KMS-11 (cell line): ENCODE measurements at regions not wholly inside any gene's neighbourhood (a gene's known extent, or its start where the extent isn't known, plus 50 kb on each side); places are given as distances from the start of the nearest gene placed in this dataset.

Experiments
- H2AFZ ChIP-seq: fragments of 200-600 bp; sonication (generic); 2 replicates; pipeline ENCODE4 v1.6.1; 2016; ENCODE audit warnings: antibody characterized with exemption, mixed run types, low read depth
- H3K27ac ChIP-seq: fragments of 200-600 bp; sonication (generic); 2 replicates; pipeline ENCODE4 v1.6.1; 2016; ENCODE audit warnings: mild to moderate bottlenecking, mixed run types
- H3K27me3 ChIP-seq: fragments of 200-600 bp; sonication (generic); 2 replicates; pipeline ENCODE4 v1.6.1; 2017; ENCODE audit warnings: mild to moderate bottlenecking, low read depth, mixed run types, moderate library complexity; ENCODE audit not compliant: insufficient read depth
- H3K36me3 ChIP-seq: fragments of 200-600 bp; sonication (generic); 2 replicates; pipeline ENCODE4 v1.6.1; 2017; ENCODE audit warnings: mild to moderate bottlenecking, mixed run types; ENCODE audit not compliant: insufficient read depth
- H3K4me1 ChIP-seq: fragments of 200-600 bp; sonication (generic); 2 replicates; pipeline ENCODE4 v1.6.1; 2016; ENCODE audit warnings: mild to moderate bottlenecking, low read depth, mixed run types; ENCODE audit not compliant: poor library complexity, severe bottlenecking
- H3K4me2 ChIP-seq: fragments of 200-600 bp; sonication (generic); 2 replicates; pipeline ENCODE4 v1.7.0; 2016; ENCODE audit warnings: mild to moderate bottlenecking, mixed run types
- H3K4me3 ChIP-seq: fragments of 200-600 bp; sonication (generic); IDR thresholded peaks from 2 replicates; pipeline ENCODE4 v1.6.1; 2017; ENCODE audit warnings: low read depth, low read length, mixed read lengths; ENCODE audit not compliant: insufficient read depth
- H3K79me2 ChIP-seq: fragments of 200-600 bp; sonication (generic); 2 replicates; pipeline ENCODE4 v1.6.1; 2016; ENCODE audit warnings: low read depth, mixed run types; ENCODE audit not compliant: insufficient read depth
- H3K9ac ChIP-seq: fragments of 200-600 bp; sonication (generic); 2 replicates; pipeline ENCODE4 v1.6.1; 2016; ENCODE audit warnings: mild to moderate bottlenecking, mixed run types
- H4K20me1 ChIP-seq: fragments of 200-600 bp; sonication (generic); 2 replicates; pipeline ENCODE4 v1.6.1; 2016; ENCODE audit warnings: mild to moderate bottlenecking, mixed run types; ENCODE audit not compliant: insufficient read depth
- TF ChIP-seq, protein P1 (sequence below): fragments of 200-600 bp; sonication (generic); conservative IDR thresholded peaks from 2 replicates; pipeline ENCODE4 v1.6.1; 2017; ENCODE audit warnings: low read depth, mild to moderate bottlenecking, antibody characterized with exemption, low read length, moderate library complexity, mixed read lengths

DNA sequence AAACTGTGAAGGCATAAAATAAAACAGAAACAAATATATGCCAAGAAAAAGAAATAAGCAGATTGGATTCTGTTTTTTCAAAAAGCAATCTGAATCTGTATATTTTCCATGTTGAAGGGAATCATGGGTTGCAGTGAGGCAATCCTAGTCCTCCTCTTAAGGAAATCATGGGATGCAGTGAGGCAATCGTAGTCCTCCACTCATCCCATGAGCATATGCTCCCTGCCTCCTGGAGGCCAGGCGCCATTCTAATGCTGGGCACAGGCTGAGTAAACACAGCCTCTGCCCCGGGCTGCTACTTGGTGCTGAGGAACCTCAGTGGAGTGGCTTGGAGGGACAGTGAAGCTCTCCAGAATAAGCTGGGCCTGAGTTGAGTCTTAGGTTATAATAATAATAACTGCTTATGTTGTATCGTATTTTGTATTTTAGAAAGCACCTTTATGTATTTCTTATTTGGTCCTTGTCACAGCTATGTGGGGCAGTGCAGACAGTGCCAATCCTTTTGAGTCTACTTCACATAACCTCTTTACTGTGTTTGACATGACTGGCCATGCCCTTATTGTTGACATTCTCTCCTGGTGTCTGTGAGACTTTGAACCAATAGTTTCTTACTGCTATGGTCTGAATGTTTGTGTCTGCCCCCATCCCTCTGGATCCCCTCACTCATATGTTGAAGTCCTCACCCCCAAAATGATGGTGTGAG is 56.6 kb upstream of the CITED2 start:
- no peaks in the 10 kb centered on the region for H3K79me2 ChIP-seq
- no peak overlapping the region for H3K4me2 ChIP-seq
- no peaks in the 10 kb centered on the region for H4K20me1 ChIP-seq
- no peaks in the 10 kb centered on the region for H3K4me1 ChIP-seq
- H3K4me3 ChIP-seq, result no peak overlapping the region
- H3K36me3 ChIP-seq, result no peaks in the 10 kb centered on the region
- H3K27me3 ChIP-seq, result no peaks in the 10 kb centered on the region
- H3K27ac ChIP-seq, result no peak overlapping the region
- TF ChIP-seq, protein P1, sequence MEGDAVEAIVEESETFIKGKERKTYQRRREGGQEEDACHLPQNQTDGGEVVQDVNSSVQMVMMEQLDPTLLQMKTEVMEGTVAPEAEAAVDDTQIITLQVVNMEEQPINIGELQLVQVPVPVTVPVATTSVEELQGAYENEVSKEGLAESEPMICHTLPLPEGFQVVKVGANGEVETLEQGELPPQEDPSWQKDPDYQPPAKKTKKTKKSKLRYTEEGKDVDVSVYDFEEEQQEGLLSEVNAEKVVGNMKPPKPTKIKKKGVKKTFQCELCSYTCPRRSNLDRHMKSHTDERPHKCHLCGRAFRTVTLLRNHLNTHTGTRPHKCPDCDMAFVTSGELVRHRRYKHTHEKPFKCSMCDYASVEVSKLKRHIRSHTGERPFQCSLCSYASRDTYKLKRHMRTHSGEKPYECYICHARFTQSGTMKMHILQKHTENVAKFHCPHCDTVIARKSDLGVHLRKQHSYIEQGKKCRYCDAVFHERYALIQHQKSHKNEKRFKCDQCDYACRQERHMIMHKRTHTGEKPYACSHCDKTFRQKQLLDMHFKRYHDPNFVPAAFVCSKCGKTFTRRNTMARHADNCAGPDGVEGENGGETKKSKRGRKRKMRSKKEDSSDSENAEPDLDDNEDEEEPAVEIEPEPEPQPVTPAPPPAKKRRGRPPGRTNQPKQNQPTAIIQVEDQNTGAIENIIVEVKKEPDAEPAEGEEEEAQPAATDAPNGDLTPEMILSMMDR, result no peak
- H3K9ac ChIP-seq, result no peak overlapping the region
- H2AFZ ChIP-seq, result no peak overlapping the region

DNA sequence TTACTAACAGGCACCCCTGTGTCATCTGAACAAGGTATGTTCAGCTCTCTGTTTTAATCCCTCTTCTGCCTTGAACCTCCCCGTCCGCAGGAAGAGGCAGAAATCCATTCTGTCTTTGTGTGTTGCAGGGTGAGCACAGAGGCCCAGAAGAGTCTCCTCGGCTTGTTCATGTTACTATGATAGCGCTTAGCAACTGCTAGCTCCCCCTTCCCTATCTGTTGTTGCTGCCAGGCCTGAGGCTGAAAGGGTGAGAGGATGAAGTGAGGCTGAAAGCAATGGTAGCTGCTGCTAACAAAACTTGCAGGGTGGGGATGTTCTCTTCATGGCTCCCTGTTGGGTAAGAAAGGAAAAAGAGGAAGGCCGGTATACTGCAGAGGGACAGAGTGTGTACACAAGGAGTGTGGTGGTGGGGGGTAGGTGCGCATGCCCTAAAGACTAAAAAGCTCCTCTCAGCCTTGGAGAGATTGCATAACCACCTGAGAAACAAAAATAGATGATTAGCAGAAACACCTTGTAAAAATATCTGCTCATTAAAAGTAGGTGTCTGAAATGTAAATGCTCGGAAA is 55.2 kb upstream of the CITED2 start:
- Histone ChIP-seq H3K36me3 (no peaks in the 10 kb centered on the region), H3K79me2 (no peaks in the 10 kb centered on the region), H4K20me1 (no peaks in the 10 kb centered on the region), H2AFZ (no peak overlapping the region), H3K9ac (no peak overlapping the region), H3K27me3 (no peaks in the 10 kb centered on the region), H3K4me3 (no peak overlapping the region), H3K4me1 (no peaks in the 10 kb centered on the region), H3K27ac (no peak overlapping the region), H3K4me2 (no peak overlapping the region)
- TF ChIP-seq, protein P1, result no peak

DNA sequence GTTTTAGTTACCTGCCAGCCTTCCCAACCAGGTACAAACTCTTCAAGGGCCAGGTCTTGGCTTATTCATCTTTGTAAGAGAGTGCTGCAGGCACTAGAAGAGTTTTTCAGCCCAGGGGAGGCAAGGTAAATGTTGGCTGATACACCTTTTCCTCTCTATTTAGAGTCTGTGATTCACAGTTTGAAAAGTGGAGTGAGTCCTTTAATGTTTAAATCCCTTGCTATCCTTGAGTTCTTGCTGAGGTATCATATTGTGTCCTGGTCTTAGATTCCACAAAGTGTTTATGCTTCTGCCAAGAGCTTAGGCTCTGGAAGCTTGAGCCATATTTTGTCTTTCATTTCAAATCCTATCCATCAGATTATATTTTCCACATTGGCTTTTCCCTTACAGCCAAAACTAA is 52.8 kb upstream of the CITED2 start:
- Histone ChIP-seq H3K4me1 (no peaks in the 10 kb centered on the region), H3K4me2 (no peak overlapping the region), H3K27me3 (no peaks in the 10 kb centered on the region), H3K27ac (no peak overlapping the region), H2AFZ (no peak overlapping the region), H3K36me3 (no peaks in the 10 kb centered on the region), H4K20me1 (no peaks in the 10 kb centered on the region), H3K79me2 (no peaks in the 10 kb centered on the region), H3K4me3 (no peak overlapping the region), H3K9ac (no peak overlapping the region)
- TF ChIP-seq, protein P1, result no peak

DNA sequence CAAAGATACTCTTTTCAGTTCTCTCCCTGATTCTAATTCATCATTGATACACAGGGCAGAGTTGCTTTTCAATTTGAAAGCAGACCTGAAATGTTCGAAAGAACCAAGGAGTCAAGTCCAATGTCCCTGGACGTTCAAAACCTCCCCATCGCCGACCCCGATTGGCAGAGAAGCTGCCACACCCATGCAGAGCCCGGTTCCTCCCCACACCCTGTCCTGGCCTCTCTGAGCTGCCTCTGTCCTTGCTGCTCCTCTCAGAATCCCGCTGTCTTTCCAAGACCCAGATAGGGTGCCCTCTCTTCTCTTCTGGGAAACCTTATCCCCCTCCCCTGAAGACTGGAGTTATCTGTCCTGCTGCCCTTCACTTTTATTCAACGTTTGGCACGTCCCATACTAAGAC is 52.3 kb upstream of the CITED2 start:
- Histone ChIP-seq H2AFZ (no peak overlapping the region), H3K4me1 (no peaks in the 10 kb centered on the region), H3K4me3 (no peak overlapping the region), H4K20me1 (no peaks in the 10 kb centered on the region), H3K27ac (no peak overlapping the region), H3K36me3 (no peaks in the 10 kb centered on the region), H3K4me2 (no peak overlapping the region), H3K27me3 (no peaks in the 10 kb centered on the region), H3K9ac (no peak overlapping the region), H3K79me2 (no peaks in the 10 kb centered on the region)
- TF ChIP-seq, protein P1, result no peak
